Mucosa of descending colon (tissue), 3 donors: ENCODE measurements at regions not wholly inside any gene's neighbourhood (a gene's known extent, or its start where the extent isn't known, plus 50 kb on each side); places are given as distances from the start of the nearest gene placed in this dataset.

ENCODE experiments used
- ATAC-seq: fragments of 200-7000 bp; cut with Tn5 transposase; one replicate; pipeline ENCODE4 v1.9.1; 2020; ENCODE audit warnings: mild to moderate bottlenecking, moderate library complexity
- DNase-seq, 3 donors: peaks; one replicate each; pipeline ENCODE4 v3.0.0-alpha.2; 2020
- H3K36me3 ChIP-seq: fragments of 200-600 bp; one replicate; pipeline ENCODE4 v1.8.0; 2021; ENCODE audit warnings: low read depth, mild to moderate bottlenecking
- H3K4me1 ChIP-seq: fragments of 200-600 bp; one replicate; pipeline ENCODE4 v1.8.0; 2021; ENCODE audit warnings: low read depth, mild to moderate bottlenecking
- H3K4me3 ChIP-seq: fragments of 200-600 bp; one replicate; pipeline ENCODE4 v1.8.0; 2021; ENCODE audit warnings: mild to moderate bottlenecking
- H3K9me3 ChIP-seq: fragments of 200-600 bp; one replicate; pipeline ENCODE4 v1.8.0; 2021; ENCODE audit warnings: mild to moderate bottlenecking
- CTCF ChIP-seq: fragments of 200-600 bp; IDR thresholded peaks from one replicate; pipeline ENCODE4 v1.8.0; 2022; ENCODE audit warnings: antibody characterized with exemption, mild to moderate bottlenecking
- intact Hi-C, 2 donors: fragments of 100-400 bp; cut with DNase I in 1 of 2; cut with micrococcal nuclease in 1 of 2; formaldehyde crosslinking; loops; one replicate each; pipeline versions ENCODE4 v1.11.0 to v1.11.1; 2022; cut with DNase I, micrococcal nuclease
- donor health status: DM: no; HTN: no; CAD: no; lungs with moderate emphysema.
- donor health status: DM: no; HTN: no; CAD: no.
- donor health status: DM: no; HTN: yes; CAD: no.

- ATAC-seq (peak; percentile 45), DNase-seq (no peak)
- Histone ChIP-seq H3K4me1 (no peaks in the 10 kb centered on the region), H3K4me3 (no peak overlapping the region), H3K9me3 (no peaks in the 10 kb centered on the region), H3K36me3 (no peaks in the 10 kb centered on the region)
- no peak for TF ChIP-seq CTCF
- intact Hi-C loops: no loop called here
Measured at GRCh38 chr15:70249616-70250015, 151.9 kb upstream of the TLE3 start.

GRCh38 chr15:70248116-70249025 is 150.7 kb upstream of the TLE3 start:
- no peak for ATAC-seq
- intact Hi-C loops: no loop called here
- no peak for DNase-seq
- H3K4me3 ChIP-seq: no peak overlapping the region
- TF ChIP-seq CTCF: no peak
- no peaks in the 10 kb centered on the region for H3K9me3 ChIP-seq
- H3K36me3 ChIP-seq: no peaks in the 10 kb centered on the region
- no peaks in the 10 kb centered on the region for H3K4me1 ChIP-seq

GRCh38 chr15:70247281-70247680 is 149.6 kb upstream of the TLE3 start:
- intact Hi-C loops: no loop called here
- no peak for ATAC-seq
- no peak for DNase-seq
- Histone ChIP-seq H3K4me3 (no peak overlapping the region), H3K4me1 (no peaks in the 10 kb centered on the region), H3K9me3 (no peaks in the 10 kb centered on the region), H3K36me3 (no peaks in the 10 kb centered on the region)
- no peak for TF ChIP-seq CTCF

- H3K4me1 ChIP-seq: no peaks in the 10 kb centered on the region
- no peak for ATAC-seq
Measured at GRCh38 chr15:70246623-70247220, 149.0 kb upstream of the TLE3 start.

GRCh38 chr15:70245932-70246622 is 148.4 kb upstream of the TLE3 start:
- no peak for DNase-seq
- intact Hi-C loops: no loop called here

More at GRCh38 chr15:70246623-70247220, 149.0 kb upstream of the TLE3 start:
- TF ChIP-seq CTCF: no peak
- Histone ChIP-seq H3K9me3 (no peaks in the 10 kb centered on the region), H3K4me3 (no peak overlapping the region), H3K36me3 (no peaks in the 10 kb centered on the region)
- intact Hi-C loops: no loop called here
- no peak for DNase-seq

More at GRCh38 chr15:70245932-70246622, 148.4 kb upstream of the TLE3 start:
- H3K4me3 ChIP-seq: no peak overlapping the region
- no peaks in the 10 kb centered on the region for H3K4me1 ChIP-seq
- no peaks in the 10 kb centered on the region for H3K36me3 ChIP-seq
- H3K9me3 ChIP-seq: no peaks in the 10 kb centered on the region
- peak; percentile 44 for ATAC-seq
- TF ChIP-seq CTCF: no peak
